NCI-H774 (cell line): ENCODE measurements at regions not wholly inside any gene's neighbourhood (a gene's known extent, or its start where the extent isn't known, plus 50 kb on each side); places are given as distances from the start of the nearest gene placed in this dataset.
"Not testable (repeated sequence)": the region's sequence is repeated elsewhere in the genome, so short reads cannot be mapped to it uniquely, and the experiment has no call there.

Experiments used
- DNase-seq: peaks from one replicate; lab custom pipeline; 2025; lab: John Stamatoyannopoulos, UW

- no peak for DNase-seq
These were observed 342.8 kb upstream of the NDST4 start for GRCh38 chr4:115456231-115456630.

GRCh38 chr4:115454228-115454627, 340.8 kb upstream of the NDST4 start:
- no peak for DNase-seq

GRCh38 chr4:115453416-115453815, 340.0 kb upstream of the NDST4 start:
- no peak for DNase-seq

- not testable (repeated sequence) for DNase-seq
These were observed 338.8 kb upstream of the NDST4 start for GRCh38 chr4:115452229-115452628.

- DNase-seq, result no peak
These were observed 324.3 kb upstream of the NDST4 start for GRCh38 chr4:115437739-115438138.

GRCh38 chr4:115433491-115433890, 320.1 kb upstream of the NDST4 start:
- no peak for DNase-seq

- no peak for DNase-seq
These were observed 316.6 kb upstream of the NDST4 start for GRCh38 chr4:115430024-115430423.

- DNase-seq, result no peak
These were observed 315.0 kb upstream of the NDST4 start for GRCh38 chr4:115428455-115428854.

- no peak for DNase-seq
These were observed 311.4 kb upstream of the NDST4 start for GRCh38 chr4:115424852-115425251.

- DNase-seq, result no peak
These were observed 305.4 kb upstream of the NDST4 start for GRCh38 chr4:115418635-115419396.

- no peak for DNase-seq
These were observed 282.6 kb upstream of the NDST4 start for GRCh38 chr4:115396034-115396433.

- DNase-seq, result no peak
These were observed 263.4 kb upstream of the NDST4 start for GRCh38 chr4:115376866-115377265.

GRCh38 chr4:115374621-115375020, 261.2 kb upstream of the NDST4 start:
- DNase-seq, result no peak

GRCh38 chr4:115370490-115370889, 257.1 kb upstream of the NDST4 start:
- DNase-seq, result no peak

- DNase-seq, result no peak
These were observed 256.6 kb upstream of the NDST4 start for GRCh38 chr4:115370012-115370411.

- no peak for DNase-seq
These were observed 253.0 kb upstream of the NDST4 start for GRCh38 chr4:115366390-115366789.

GRCh38 chr4:115365185-115365584, 251.8 kb upstream of the NDST4 start:
- no peak for DNase-seq

GRCh38 chr4:115361781-115362180, 248.4 kb upstream of the NDST4 start:
- DNase-seq, result no peak

- DNase-seq, result no peak
These were observed 247.0 kb upstream of the NDST4 start for GRCh38 chr4:115360431-115360830.

- DNase-seq, result no peak
These were observed 244.4 kb upstream of the NDST4 start for GRCh38 chr4:115357776-115358175.

- DNase-seq, result no peak
These were observed 242.8 kb upstream of the NDST4 start for GRCh38 chr4:115356176-115356575.

- DNase-seq, result no peak
These were observed 241.9 kb upstream of the NDST4 start for GRCh38 chr4:115355329-115355728.

GRCh38 chr4:115353370-115353769, 239.9 kb upstream of the NDST4 start:
- no peak for DNase-seq

GRCh38 chr4:115343171-115343570, 229.8 kb upstream of the NDST4 start:
- no peak for DNase-seq
